ENCODE measurements at regions not wholly inside any gene's neighbourhood (a gene's known extent, or its start where the extent isn't known, plus 50 kb on each side); places are given as distances from the start of the nearest gene placed in this dataset.

DNA sequence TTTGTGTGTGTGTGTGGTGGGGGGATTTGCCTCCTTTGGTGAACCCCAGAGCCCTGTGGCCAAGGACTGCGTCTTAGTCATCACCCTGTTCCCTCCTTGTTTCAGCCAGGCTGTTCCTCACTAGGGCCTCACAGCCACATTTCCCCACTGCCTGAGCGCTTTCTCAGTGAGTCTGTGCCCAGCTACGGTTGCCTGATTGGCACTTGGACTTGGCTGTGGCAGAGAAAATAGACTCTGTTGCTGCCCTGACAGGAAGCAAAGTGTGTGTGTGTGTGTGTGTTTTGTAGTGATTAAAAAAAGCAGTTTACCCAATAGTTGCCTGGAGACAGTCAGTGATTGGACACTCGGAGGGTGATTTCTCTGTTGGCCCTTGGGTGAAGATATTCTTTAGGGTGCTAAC, 113.0 kb downstream of the UCHL1 start:
- peak; percentile 38 to 63 for DNase-seq
- H3K27me3 ChIP-seq, result no peaks in the 10 kb centered on the region
- TF ChIP-seq, protein P1, sequence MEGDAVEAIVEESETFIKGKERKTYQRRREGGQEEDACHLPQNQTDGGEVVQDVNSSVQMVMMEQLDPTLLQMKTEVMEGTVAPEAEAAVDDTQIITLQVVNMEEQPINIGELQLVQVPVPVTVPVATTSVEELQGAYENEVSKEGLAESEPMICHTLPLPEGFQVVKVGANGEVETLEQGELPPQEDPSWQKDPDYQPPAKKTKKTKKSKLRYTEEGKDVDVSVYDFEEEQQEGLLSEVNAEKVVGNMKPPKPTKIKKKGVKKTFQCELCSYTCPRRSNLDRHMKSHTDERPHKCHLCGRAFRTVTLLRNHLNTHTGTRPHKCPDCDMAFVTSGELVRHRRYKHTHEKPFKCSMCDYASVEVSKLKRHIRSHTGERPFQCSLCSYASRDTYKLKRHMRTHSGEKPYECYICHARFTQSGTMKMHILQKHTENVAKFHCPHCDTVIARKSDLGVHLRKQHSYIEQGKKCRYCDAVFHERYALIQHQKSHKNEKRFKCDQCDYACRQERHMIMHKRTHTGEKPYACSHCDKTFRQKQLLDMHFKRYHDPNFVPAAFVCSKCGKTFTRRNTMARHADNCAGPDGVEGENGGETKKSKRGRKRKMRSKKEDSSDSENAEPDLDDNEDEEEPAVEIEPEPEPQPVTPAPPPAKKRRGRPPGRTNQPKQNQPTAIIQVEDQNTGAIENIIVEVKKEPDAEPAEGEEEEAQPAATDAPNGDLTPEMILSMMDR (IDR thresholded peaks at IDR 0.05), result no peak
- H3K4me3 ChIP-seq, result peak overlapping the region in 1 of 10 donors; percentile 10
- H3K4me1 ChIP-seq, result peaks cover 0 to 92% (median 71%) of the 10 kb centered on the region in 9 donors
- H3K27ac ChIP-seq, result peak overlapping the region; percentile 1 to 84 (median 55)
- peak; percentile 67 to 95 (median 90) for ATAC-seq
- no peaks in the 10 kb centered on the region for H3K36me3 ChIP-seq
- intact Hi-C loops (cut with DNase I), result loop anchor here in 6 of 10 donors (10.0 kb wide), 5 partner anchors 45 to 275 kb away; partner anchors contain the start of gene LIMCH1 (in 2 of the 6)
- WGBS, 2 donors, result 46 to 52% methylated on average over 4 of the region's 4 CpGs
- H3K9me3 ChIP-seq, result peaks cover 0 to 4% (median 0%) of the 10 kb centered on the region in 11 donors

DNA sequence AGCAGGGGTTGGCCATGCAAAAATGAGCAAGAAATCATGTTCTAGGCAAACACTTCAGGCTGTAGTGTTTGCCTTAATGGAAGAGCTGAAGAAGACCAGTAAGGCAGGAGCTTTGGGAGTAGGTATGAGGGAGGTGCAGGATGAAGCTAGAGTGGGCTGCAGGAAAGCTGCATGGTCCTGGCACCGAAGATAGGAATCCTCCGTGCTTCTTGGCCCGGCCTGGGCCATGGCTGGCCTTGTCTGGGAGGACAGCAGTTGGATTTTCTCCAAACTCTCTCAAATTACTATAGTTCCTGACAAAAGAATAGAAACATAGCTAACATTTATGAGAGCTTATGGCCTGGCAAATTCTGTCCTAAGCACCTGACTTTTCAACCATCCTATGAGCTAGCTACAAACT, 116.5 kb downstream of the UCHL1 start:
- Histone ChIP-seq H3K27me3 (no peaks in the 10 kb centered on the region), H3K27ac (peak overlapping the region in 1 of 10 donors; percentile 37), H3K9me3 (peaks cover 0 to 5% (median 0%) of the 10 kb centered on the region in 11 donors), H3K4me3 (no peak overlapping the region), H3K4me1 (peaks cover 6 to 90% (median 62%) of the 10 kb centered on the region in 9 donors), H3K36me3 (no peaks in the 10 kb centered on the region)
- TF ChIP-seq, protein P1 (IDR thresholded peaks at IDR 0.05), result no peak
- WGBS, 2 donors, result 30 to 32% methylated on average over 3 of the region's 3 CpGs
- DNase-seq, result no peak
- no peak for ATAC-seq
- intact Hi-C loops (cut with DNase I), result no loop called here

DNA sequence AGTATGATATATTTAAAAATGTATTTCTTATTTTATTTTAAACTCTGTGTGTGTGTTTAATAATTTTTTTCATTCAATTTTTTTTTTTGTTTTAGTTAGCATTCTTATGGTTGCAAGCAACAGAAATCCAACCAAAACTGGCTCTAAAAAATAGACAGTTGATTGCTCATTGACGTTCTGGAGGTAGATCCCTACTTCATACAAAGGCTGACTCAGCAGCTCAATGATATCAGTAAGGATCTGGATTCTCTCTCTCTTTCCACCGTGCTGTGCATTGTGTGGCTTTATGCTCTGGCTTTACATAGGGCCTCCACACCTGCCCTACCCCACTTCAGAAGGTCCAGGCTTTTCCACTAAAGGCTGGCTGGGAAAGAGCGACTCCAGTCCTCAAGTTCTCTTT, 117.8 kb downstream of the UCHL1 start:
- 49 to 83% methylated on average over 3 of the region's 3 CpGs for WGBS, 2 donors
- peaks cover 6 to 78% (median 51%) of the 10 kb centered on the region in 9 donors for H3K4me1 ChIP-seq
- H3K9me3 ChIP-seq, result peaks cover 0 to 14% (median 6%) of the 10 kb centered on the region in 11 donors
- H3K27me3 ChIP-seq, result no peaks in the 10 kb centered on the region
- no peaks in the 10 kb centered on the region for H3K36me3 ChIP-seq
- intact Hi-C loops (cut with DNase I), result no loop called here
- TF ChIP-seq, protein P1 (IDR thresholded peaks at IDR 0.05), result no peak
- no peak for ATAC-seq
- H3K4me3 ChIP-seq, result no peak overlapping the region
- H3K27ac ChIP-seq, result peak overlapping the region in 3 of 10 donors; percentile 0 to 70 (median 47)
- no peak for DNase-seq

GRCh38 chr4:41375561-41375960, 118.8 kb downstream of the UCHL1 start:
- ATAC-seq (peak in 7 of 8 donors; percentile 44 to 93 (median 73)), DNase-seq (peak in 1 of 2 donors; percentile 28)
- intact Hi-C loops (cut with DNase I), result no loop called here
- H3K27me3 ChIP-seq, result no peaks in the 10 kb centered on the region
- H3K4me1 ChIP-seq, result peaks cover 0 to 75% (median 47%) of the 10 kb centered on the region in 9 donors
- TF ChIP-seq, protein P1 (IDR thresholded peaks at IDR 0.05), result no peak
- H3K4me3 ChIP-seq, result no peak overlapping the region
- no peaks in the 10 kb centered on the region for H3K36me3 ChIP-seq
- WGBS, 2 donors, result 48 to 53% methylated on average over 7 of the region's 7 CpGs
- H3K9me3 ChIP-seq, result peaks cover 0 to 16% (median 6%) of the 10 kb centered on the region in 11 donors
- peak overlapping the region in 6 of 10 donors; percentile 10 to 70 (median 28) for H3K27ac ChIP-seq
